ENCODE measurements at regions not wholly inside any gene's neighbourhood (a gene's known extent, or its start where the extent isn't known, plus 50 kb on each side); places are given as distances from the start of the nearest gene placed in this dataset.

GRCh38 chr6:121664158-121664557 is 228.7 kb downstream of the GJA1 start:
- H3K4me1 Mint-ChIP-seq, result peaks cover 15% of the 10 kb centered on the region
- no peak overlapping the region for H3K27ac Mint-ChIP-seq
- no peaks in the 10 kb centered on the region for H3K9me3 Mint-ChIP-seq
- TF ChIP-seq CTCF (IDR thresholded peaks at IDR 0.05), result no peak
- no peaks in the 10 kb centered on the region for H3K36me3 Mint-ChIP-seq (ENCODE audit: low read depth)
- H3K4me3 Mint-ChIP-seq, result no peak overlapping the region
- no peaks in the 10 kb centered on the region for H3K27me3 Mint-ChIP-seq (ENCODE audit: low read depth, poor library complexity)
- no peak for DNase-seq

- TF ChIP-seq CTCF (IDR thresholded peaks at IDR 0.05), result no peak
- no peaks in the 10 kb centered on the region for H3K27me3 Mint-ChIP-seq (ENCODE audit: low read depth, poor library complexity)
- no peak overlapping the region for H3K27ac Mint-ChIP-seq
- no peak for DNase-seq
- no peaks in the 10 kb centered on the region for H3K9me3 Mint-ChIP-seq
- H3K36me3 Mint-ChIP-seq (ENCODE audit: low read depth), result no peaks in the 10 kb centered on the region
- H3K4me1 Mint-ChIP-seq, result peaks cover 16% of the 10 kb centered on the region
- H3K4me3 Mint-ChIP-seq, result no peak overlapping the region
These were observed 231.4 kb downstream of the GJA1 start for GRCh38 chr6:121666814-121667213.

- DNase-seq, result no peak
- Mint-ChIP-seq H3K4me1 (peaks cover 16% of the 10 kb centered on the region), H3K27me3 (ENCODE audit: low read depth, poor library complexity) (no peaks in the 10 kb centered on the region), H3K36me3 (ENCODE audit: low read depth) (no peaks in the 10 kb centered on the region), H3K4me3 (no peak overlapping the region), H3K9me3 (no peaks in the 10 kb centered on the region), H3K27ac (no peak overlapping the region)
- TF ChIP-seq CTCF (IDR thresholded peaks at IDR 0.05), result no peak
These were observed 232.8 kb downstream of the GJA1 start for GRCh38 chr6:121668259-121668658.

GRCh38 chr6:121670511-121670910 is 235.1 kb downstream of the GJA1 start:
- Mint-ChIP-seq H3K27me3 (ENCODE audit: low read depth, poor library complexity) (no peaks in the 10 kb centered on the region), H3K4me3 (no peak overlapping the region), H3K36me3 (ENCODE audit: low read depth) (no peaks in the 10 kb centered on the region), H3K27ac (no peak overlapping the region), H3K9me3 (no peaks in the 10 kb centered on the region), H3K4me1 (peaks cover 16% of the 10 kb centered on the region)
- DNase-seq, result no peak
- no peak for TF ChIP-seq CTCF (IDR thresholded peaks at IDR 0.05)

DNA sequence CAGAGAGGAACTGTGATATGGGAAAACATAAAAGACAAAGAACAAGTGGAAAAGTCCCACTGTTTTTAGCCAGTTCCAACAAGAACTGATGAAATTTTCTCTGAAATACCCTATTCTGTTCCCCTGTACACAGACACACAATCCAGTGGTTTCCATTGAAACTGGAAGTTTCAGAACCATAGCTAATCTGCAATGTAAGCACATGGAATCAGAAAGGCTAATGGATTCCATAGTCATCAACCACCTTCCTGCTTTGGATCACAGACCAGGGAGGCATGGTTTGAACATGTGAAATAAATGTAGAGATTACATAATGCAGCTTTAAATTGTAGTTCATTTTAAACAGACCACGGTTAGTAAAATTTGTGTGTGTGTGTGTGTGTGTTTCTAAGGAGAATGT is 242.1 kb downstream of the GJA1 start:
- no peaks in the 10 kb centered on the region for H3K4me1 Mint-ChIP-seq
- no peak overlapping the region for H3K4me3 Mint-ChIP-seq
- no peaks in the 10 kb centered on the region for H3K36me3 Mint-ChIP-seq (ENCODE audit: low read depth)
- H3K9me3 Mint-ChIP-seq, result no peaks in the 10 kb centered on the region
- no peaks in the 10 kb centered on the region for H3K27me3 Mint-ChIP-seq (ENCODE audit: low read depth, poor library complexity)
- no peak for TF ChIP-seq CTCF (IDR thresholded peaks at IDR 0.05)
- DNase-seq, result no peak
- no peak overlapping the region for H3K27ac Mint-ChIP-seq

- H3K27ac Mint-ChIP-seq, result no peak overlapping the region
- no peak overlapping the region for H3K4me3 Mint-ChIP-seq
- H3K9me3 Mint-ChIP-seq, result peaks cover 5% of the 10 kb centered on the region
- H3K36me3 Mint-ChIP-seq (ENCODE audit: low read depth), result no peaks in the 10 kb centered on the region
- no peaks in the 10 kb centered on the region for H3K4me1 Mint-ChIP-seq
- no peak for TF ChIP-seq CTCF (IDR thresholded peaks at IDR 0.05)
- no peaks in the 10 kb centered on the region for H3K27me3 Mint-ChIP-seq (ENCODE audit: low read depth, poor library complexity)
- DNase-seq, result no peak
These were observed 242.8 kb downstream of the GJA1 start for GRCh38 chr6:121678245-121678644.

All from nephron progenitor cell (in vitro differentiated cells).